ENCODE measurements at regions not wholly inside any gene's neighbourhood (a gene's known extent, or its start where the extent isn't known, plus 50 kb on each side); places are given as distances from the start of the nearest gene placed in this dataset.
"Not testable (repeated sequence)": the region's sequence is repeated elsewhere in the genome, so short reads cannot be mapped to it uniquely, and the experiment has no call there.

- no peak for DNase-seq
- no peaks in the 10 kb centered on the region for H3K27me3 Mint-ChIP-seq
- POLR2A ChIA-PET = no interaction called here
- CTCF ChIA-PET = no interaction called here
- no peak overlapping the region for H3K4me3 Mint-ChIP-seq
- peaks cover 18% of the 10 kb centered on the region for H3K9me3 Mint-ChIP-seq
- H3K27ac Mint-ChIP-seq = no peak overlapping the region
- H3K4me1 Mint-ChIP-seq = no peaks in the 10 kb centered on the region
- H3K36me3 Mint-ChIP-seq (ENCODE audit: low read depth) = no peaks in the 10 kb centered on the region
Measured at GRCh38 chr5:25099538-25099937, 454.8 kb upstream of the CDH10 start.

GRCh38 chr5:25095261-25095660 is 450.5 kb upstream of the CDH10 start:
- no peak overlapping the region for H3K27ac Mint-ChIP-seq
- H3K4me3 Mint-ChIP-seq = no peak overlapping the region
- POLR2A ChIA-PET = no interaction called here
- no peaks in the 10 kb centered on the region for H3K27me3 Mint-ChIP-seq
- peaks cover 13% of the 10 kb centered on the region for H3K9me3 Mint-ChIP-seq
- H3K36me3 Mint-ChIP-seq (ENCODE audit: low read depth) = no peaks in the 10 kb centered on the region
- no peak for DNase-seq
- CTCF ChIA-PET = no interaction called here
- H3K4me1 Mint-ChIP-seq = no peaks in the 10 kb centered on the region

DNA sequence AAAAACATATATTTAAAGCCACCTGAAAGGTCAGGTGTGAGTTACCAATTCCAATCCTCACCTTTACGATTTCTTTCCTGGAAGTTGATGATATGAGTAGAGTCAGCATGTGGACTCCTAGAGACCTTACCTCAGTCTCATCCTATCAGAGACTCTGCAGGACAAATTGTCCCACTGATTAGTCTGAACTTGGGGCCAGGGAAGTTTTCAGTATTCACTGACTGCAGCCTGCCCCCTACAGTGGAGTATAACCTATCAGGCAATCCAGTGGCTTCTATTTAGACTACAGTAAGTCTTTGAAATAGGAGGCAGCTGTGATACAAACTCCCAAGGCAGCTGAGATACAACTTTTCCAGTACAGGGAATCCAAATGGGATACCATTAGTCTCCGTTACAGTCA is 449.4 kb upstream of the CDH10 start:
- H3K27me3 Mint-ChIP-seq = no peaks in the 10 kb centered on the region
- peaks cover 11% of the 10 kb centered on the region for H3K9me3 Mint-ChIP-seq
- H3K4me1 Mint-ChIP-seq = no peaks in the 10 kb centered on the region

DNA sequence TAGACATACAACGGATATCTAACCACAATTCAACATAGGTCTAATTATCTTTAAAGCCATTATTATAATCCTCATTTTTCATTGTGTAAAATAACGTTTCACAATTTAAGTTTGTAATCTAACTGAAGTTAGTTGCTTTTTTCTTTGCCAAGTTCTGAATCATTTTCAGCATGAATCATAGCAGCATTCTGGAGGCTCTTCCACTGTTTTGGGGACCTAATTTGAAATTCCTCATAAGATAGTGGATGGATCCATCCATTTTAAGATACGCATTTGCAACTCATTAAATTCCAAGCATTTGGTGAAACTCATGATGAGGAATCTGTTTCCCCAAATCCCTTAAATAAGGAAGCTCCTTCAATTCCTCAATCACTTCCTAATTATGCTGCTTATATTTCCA is 447.1 kb upstream of the CDH10 start:
- no peak overlapping the region for H3K27ac Mint-ChIP-seq
- POLR2A ChIA-PET = no interaction called here
- H3K27me3 Mint-ChIP-seq = no peaks in the 10 kb centered on the region
- peaks cover 6% of the 10 kb centered on the region for H3K9me3 Mint-ChIP-seq
- H3K4me1 Mint-ChIP-seq = no peaks in the 10 kb centered on the region
- no peak overlapping the region for H3K4me3 Mint-ChIP-seq
- CTCF ChIA-PET = no interaction called here
- H3K36me3 Mint-ChIP-seq (ENCODE audit: low read depth) = no peaks in the 10 kb centered on the region
- DNase-seq = no peak

More for the DNA sequence above, 449.4 kb upstream of the CDH10 start:
- no peak for DNase-seq
- ChIA-PET CTCF (no interaction called here), POLR2A (no interaction called here)
- Mint-ChIP-seq H3K4me3 (no peak overlapping the region), H3K36me3 (ENCODE audit: low read depth) (no peaks in the 10 kb centered on the region), H3K27ac (no peak overlapping the region)

GRCh38 chr5:25090854-25091253 is 446.1 kb upstream of the CDH10 start:
- no peak overlapping the region for H3K4me3 Mint-ChIP-seq
- no peaks in the 10 kb centered on the region for H3K4me1 Mint-ChIP-seq
- ChIA-PET POLR2A (no interaction called here), CTCF (no interaction called here)
- no peaks in the 10 kb centered on the region for H3K36me3 Mint-ChIP-seq (ENCODE audit: low read depth)
- peaks cover 3% of the 10 kb centered on the region for H3K9me3 Mint-ChIP-seq
- no peak for DNase-seq
- H3K27ac Mint-ChIP-seq = no peak overlapping the region
- H3K27me3 Mint-ChIP-seq = no peaks in the 10 kb centered on the region

- no peaks in the 10 kb centered on the region for H3K36me3 Mint-ChIP-seq (ENCODE audit: low read depth)
- H3K9me3 Mint-ChIP-seq = peaks cover under 1% of the 10 kb centered on the region
- no peaks in the 10 kb centered on the region for H3K27me3 Mint-ChIP-seq
- POLR2A ChIA-PET = no interaction called here
- no peak overlapping the region for H3K27ac Mint-ChIP-seq
- no peak overlapping the region for H3K4me3 Mint-ChIP-seq
- H3K4me1 Mint-ChIP-seq = no peaks in the 10 kb centered on the region
- CTCF ChIA-PET = no interaction called here
- no peak for DNase-seq
Measured at GRCh38 chr5:25090275-25090674, 445.5 kb upstream of the CDH10 start.

- POLR2A ChIA-PET; H3K36me3 Mint-ChIP-seq (ENCODE audit: low read depth); CTCF ChIA-PET; DNase-seq; H3K9me3 Mint-ChIP-seq; H3K27ac Mint-ChIP-seq; H3K4me1 Mint-ChIP-seq; H3K4me3 Mint-ChIP-seq; H3K27me3 Mint-ChIP-seq: not testable (repeated sequence)
Measured at GRCh38 chr5:25088689-25089088, 443.9 kb upstream of the CDH10 start.

GRCh38 chr5:25083261-25083660 is 438.5 kb upstream of the CDH10 start:
- H3K27ac Mint-ChIP-seq; CTCF ChIA-PET; H3K27me3 Mint-ChIP-seq; POLR2A ChIA-PET; H3K36me3 Mint-ChIP-seq (ENCODE audit: low read depth); H3K4me1 Mint-ChIP-seq; DNase-seq; H3K9me3 Mint-ChIP-seq; H3K4me3 Mint-ChIP-seq: not testable (repeated sequence)

GRCh38 chr5:25066239-25066638 is 421.5 kb upstream of the CDH10 start:
- no peak for DNase-seq
- Mint-ChIP-seq H3K9me3 (peaks cover 15% of the 10 kb centered on the region), H3K27ac (no peak overlapping the region), H3K4me1 (no peaks in the 10 kb centered on the region), H3K36me3 (ENCODE audit: low read depth) (no peaks in the 10 kb centered on the region), H3K4me3 (no peak overlapping the region), H3K27me3 (no peaks in the 10 kb centered on the region)
- POLR2A ChIA-PET = no interaction called here
- CTCF ChIA-PET = no interaction called here

DNA sequence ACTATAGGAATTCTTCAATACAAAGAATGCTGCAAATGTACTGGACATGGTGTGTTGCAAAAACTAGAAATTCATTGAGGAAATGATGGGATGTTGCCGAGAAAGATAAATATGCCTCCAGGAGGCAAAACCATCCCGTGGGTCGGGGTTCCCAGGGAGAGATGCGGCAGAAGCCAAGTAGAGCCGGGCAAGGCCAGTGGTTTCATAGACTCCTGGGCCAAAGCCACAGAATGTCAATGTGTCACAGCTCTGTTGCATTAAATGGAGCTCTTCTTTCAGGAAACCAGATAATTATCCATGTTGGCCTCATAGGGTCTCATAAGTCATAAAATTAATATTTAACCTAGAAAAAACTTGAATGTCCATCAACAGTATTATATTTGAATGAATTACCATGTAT is 419.5 kb upstream of the CDH10 start:
- peaks cover 17% of the 10 kb centered on the region for H3K9me3 Mint-ChIP-seq
- DNase-seq = no peak
- ChIA-PET POLR2A (no interaction called here), CTCF (no interaction called here)
- no peak overlapping the region for H3K27ac Mint-ChIP-seq
- H3K4me1 Mint-ChIP-seq = no peaks in the 10 kb centered on the region
- no peak overlapping the region for H3K4me3 Mint-ChIP-seq
- H3K27me3 Mint-ChIP-seq = no peaks in the 10 kb centered on the region
- H3K36me3 Mint-ChIP-seq (ENCODE audit: low read depth) = no peaks in the 10 kb centered on the region

GRCh38 chr5:25060575-25060974 is 415.8 kb upstream of the CDH10 start:
- CTCF ChIA-PET = no interaction called here
- peaks cover 7% of the 10 kb centered on the region for H3K9me3 Mint-ChIP-seq
- H3K4me1 Mint-ChIP-seq = no peaks in the 10 kb centered on the region

DNA sequence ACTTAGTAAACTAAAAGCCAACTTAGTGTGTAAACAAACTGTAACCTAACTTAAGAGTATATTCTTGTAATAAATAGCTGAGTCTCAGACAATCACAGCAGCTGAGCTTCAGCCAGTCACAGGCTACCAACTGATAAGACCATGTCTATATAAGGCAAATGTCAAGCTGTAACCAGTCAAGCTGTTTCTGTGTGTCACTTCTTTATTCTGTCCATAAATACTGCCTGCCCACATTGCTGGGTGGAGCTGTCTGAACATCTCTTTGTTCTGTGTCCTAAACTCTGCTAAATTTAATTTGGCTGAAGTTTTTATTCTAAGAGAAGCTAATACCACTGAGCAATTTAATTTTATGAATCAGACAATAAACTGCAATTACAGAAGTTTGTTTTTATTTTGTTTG is 412.1 kb upstream of the CDH10 start:
- Mint-ChIP-seq H3K36me3 (ENCODE audit: low read depth) (no peaks in the 10 kb centered on the region), H3K27me3 (no peaks in the 10 kb centered on the region), H3K4me3 (no peak overlapping the region), H3K9me3 (peaks cover 7% of the 10 kb centered on the region), H3K27ac (no peak overlapping the region), H3K4me1 (no peaks in the 10 kb centered on the region)
- ChIA-PET POLR2A (no interaction called here), CTCF (no interaction called here)
- no peak for DNase-seq

More at GRCh38 chr5:25060575-25060974, 415.8 kb upstream of the CDH10 start:
- no peak for DNase-seq
- POLR2A ChIA-PET = no interaction called here
- no peaks in the 10 kb centered on the region for H3K36me3 Mint-ChIP-seq (ENCODE audit: low read depth)
- no peaks in the 10 kb centered on the region for H3K27me3 Mint-ChIP-seq
- no peak overlapping the region for H3K27ac Mint-ChIP-seq
- H3K4me3 Mint-ChIP-seq = no peak overlapping the region

GRCh38 chr5:25033658-25034057 is 388.9 kb upstream of the CDH10 start:
- Mint-ChIP-seq H3K9me3 (peaks cover 7% of the 10 kb centered on the region), H3K27ac (no peak overlapping the region), H3K4me1 (no peaks in the 10 kb centered on the region), H3K36me3 (ENCODE audit: low read depth) (no peaks in the 10 kb centered on the region), H3K27me3 (no peaks in the 10 kb centered on the region), H3K4me3 (no peak overlapping the region)
- ChIA-PET POLR2A (no interaction called here), CTCF (no interaction called here)
- DNase-seq = no peak

DNA sequence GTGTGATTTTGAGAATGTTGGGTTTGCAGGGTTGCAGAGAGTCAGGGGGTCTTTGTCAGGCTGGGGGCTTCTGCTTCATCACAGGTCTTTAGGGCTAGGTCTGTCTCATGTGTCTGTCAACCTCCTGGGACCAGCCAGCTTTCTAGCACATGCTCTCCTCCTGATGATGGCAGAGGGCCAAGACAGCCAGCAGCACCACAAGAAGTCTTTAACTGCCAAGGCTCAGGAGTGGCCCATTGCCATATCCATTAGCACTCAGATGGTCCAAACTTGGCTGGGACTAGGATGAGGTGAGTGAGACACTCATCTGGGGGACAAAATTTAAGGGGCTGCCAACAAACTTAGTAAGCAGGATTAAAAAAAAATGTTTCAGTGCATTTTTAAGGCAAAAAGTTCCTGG is 384.2 kb upstream of the CDH10 start:
- Mint-ChIP-seq H3K27me3 (no peaks in the 10 kb centered on the region), H3K4me3 (no peak overlapping the region), H3K36me3 (ENCODE audit: low read depth) (no peaks in the 10 kb centered on the region), H3K4me1 (no peaks in the 10 kb centered on the region), H3K27ac (no peak overlapping the region), H3K9me3 (peaks cover 20% of the 10 kb centered on the region)
- no peak for DNase-seq
- CTCF ChIA-PET = no interaction called here
- POLR2A ChIA-PET = no interaction called here

- no peaks in the 10 kb centered on the region for H3K36me3 Mint-ChIP-seq (ENCODE audit: low read depth)
- no peak overlapping the region for H3K4me3 Mint-ChIP-seq
- no peak for DNase-seq
- H3K27me3 Mint-ChIP-seq = no peaks in the 10 kb centered on the region
- ChIA-PET POLR2A (no interaction called here), CTCF (no interaction called here)
- peaks cover 30% of the 10 kb centered on the region for H3K9me3 Mint-ChIP-seq
- H3K27ac Mint-ChIP-seq = no peak overlapping the region
- H3K4me1 Mint-ChIP-seq = no peaks in the 10 kb centered on the region
Measured at GRCh38 chr5:25027526-25027925, 382.7 kb upstream of the CDH10 start.

Measured in activated CD4-positive, alpha-beta memory T cell treated with anti-CD3 and anti-CD28 coated beads, Interleukin-2, amount 10 ng/mL, durations not matched to agents 7 days and 5 days (primary cell).